Activated CD4-positive, alpha-beta T cell treated with anti-CD3 and anti-CD28 coated beads, Interleukin-2, amount 10 ng/mL, durations not matched to agents 24 days and 14 days (primary cell): ENCODE measurements at regions not wholly inside any gene's neighbourhood (a gene's known extent, or its start where the extent isn't known, plus 50 kb on each side); places are given as distances from the start of the nearest gene placed in this dataset.

Experiments used
- DNase-seq: peaks from one replicate; pipeline ENCODE4 v3.0.0; 2022
- H3K27ac Mint-ChIP-seq: one replicate; pipeline ENCODE4 v1.8.0; 2022; ENCODE audit warnings: mild to moderate bottlenecking, mixed read lengths
- H3K27me3 Mint-ChIP-seq: one replicate; pipeline ENCODE4 v1.8.0; 2022; ENCODE audit warnings: mixed read lengths
- H3K36me3 Mint-ChIP-seq: one replicate; pipeline ENCODE4 v1.8.0; 2022; ENCODE audit warnings: low read depth, mild to moderate bottlenecking, mixed read lengths
- H3K4me1 Mint-ChIP-seq: one replicate; pipeline ENCODE4 v1.8.0; 2021; ENCODE audit warnings: mixed read lengths
- H3K4me3 Mint-ChIP-seq: one replicate; pipeline ENCODE4 v1.8.0; 2022; ENCODE audit warnings: mild to moderate bottlenecking, moderate library complexity, mixed read lengths
- H3K9me3 Mint-ChIP-seq: one replicate; pipeline ENCODE4 v1.8.0; 2021; ENCODE audit warnings: mixed read lengths
- intact Hi-C: fragments of 100-400 bp; cut with micrococcal nuclease; formaldehyde crosslinking; loops from one replicate; pipeline ENCODE4 v1.15.1; 2023

GRCh38 chr9:13580760-13581159, 301.3 kb upstream of the MPDZ start:
- H3K4me3 Mint-ChIP-seq = no peak overlapping the region
- no peaks in the 10 kb centered on the region for H3K27me3 Mint-ChIP-seq
- no peaks in the 10 kb centered on the region for H3K36me3 Mint-ChIP-seq
- no peak for DNase-seq
- no peak overlapping the region for H3K27ac Mint-ChIP-seq
- no peaks in the 10 kb centered on the region for H3K4me1 Mint-ChIP-seq
- H3K9me3 Mint-ChIP-seq = no peaks in the 10 kb centered on the region
- intact Hi-C loops = no loop called here

DNA sequence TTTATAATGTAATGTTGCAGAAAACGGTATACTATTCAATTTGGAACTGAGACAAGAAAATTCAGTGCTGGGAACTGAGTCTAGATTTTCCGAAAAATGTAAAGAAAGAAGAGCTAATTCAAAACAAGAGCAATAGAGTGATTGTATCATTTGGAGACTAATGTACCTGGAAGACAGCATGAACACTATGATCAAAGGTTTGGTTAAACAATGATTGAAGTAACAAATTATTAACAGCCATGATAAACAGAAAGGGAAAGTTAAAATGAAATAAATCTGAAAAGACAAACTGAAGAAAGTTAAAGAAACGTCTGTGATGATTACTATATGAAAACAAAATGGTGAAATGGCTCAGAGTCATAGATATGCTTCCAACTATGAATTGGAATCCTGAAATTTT, 300.6 kb upstream of the MPDZ start:
- DNase-seq = no peak
- H3K27ac Mint-ChIP-seq = no peak overlapping the region
- no peaks in the 10 kb centered on the region for H3K36me3 Mint-ChIP-seq
- no peaks in the 10 kb centered on the region for H3K27me3 Mint-ChIP-seq
- H3K4me1 Mint-ChIP-seq = no peaks in the 10 kb centered on the region
- no peak overlapping the region for H3K4me3 Mint-ChIP-seq
- H3K9me3 Mint-ChIP-seq = no peaks in the 10 kb centered on the region
- intact Hi-C loops = no loop called here

- no peaks in the 10 kb centered on the region for H3K9me3 Mint-ChIP-seq
- intact Hi-C loops = no loop called here
- H3K4me3 Mint-ChIP-seq = no peak overlapping the region
- H3K27me3 Mint-ChIP-seq = no peaks in the 10 kb centered on the region
- no peaks in the 10 kb centered on the region for H3K4me1 Mint-ChIP-seq
- no peak for DNase-seq
- no peak overlapping the region for H3K27ac Mint-ChIP-seq
- H3K36me3 Mint-ChIP-seq = no peaks in the 10 kb centered on the region
Measured at GRCh38 chr9:13576101-13576500, 296.6 kb upstream of the MPDZ start.

DNA sequence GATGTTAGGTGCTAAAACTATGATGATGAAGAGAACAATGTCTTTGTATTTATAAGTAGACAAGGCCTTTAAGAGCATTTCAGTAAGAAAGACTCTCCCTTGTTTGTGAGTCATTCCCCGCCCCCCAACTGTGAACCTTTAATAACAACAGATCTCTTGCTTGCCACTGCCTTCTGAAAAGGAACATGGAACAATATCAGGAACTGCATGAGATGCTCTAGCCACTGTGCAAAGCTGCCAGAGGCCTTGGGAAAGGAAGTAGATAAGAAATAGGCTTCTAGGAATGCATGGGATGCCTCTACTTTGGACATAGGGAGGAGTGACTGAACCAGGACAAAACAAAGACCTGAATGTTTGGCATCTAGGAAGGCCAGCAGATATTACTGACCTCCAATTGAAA, 296.1 kb upstream of the MPDZ start:
- no peaks in the 10 kb centered on the region for H3K4me1 Mint-ChIP-seq
- no peaks in the 10 kb centered on the region for H3K36me3 Mint-ChIP-seq
- intact Hi-C loops = no loop called here
- no peaks in the 10 kb centered on the region for H3K9me3 Mint-ChIP-seq
- H3K4me3 Mint-ChIP-seq = no peak overlapping the region
- no peak for DNase-seq
- H3K27ac Mint-ChIP-seq = no peak overlapping the region
- H3K27me3 Mint-ChIP-seq = no peaks in the 10 kb centered on the region

DNA sequence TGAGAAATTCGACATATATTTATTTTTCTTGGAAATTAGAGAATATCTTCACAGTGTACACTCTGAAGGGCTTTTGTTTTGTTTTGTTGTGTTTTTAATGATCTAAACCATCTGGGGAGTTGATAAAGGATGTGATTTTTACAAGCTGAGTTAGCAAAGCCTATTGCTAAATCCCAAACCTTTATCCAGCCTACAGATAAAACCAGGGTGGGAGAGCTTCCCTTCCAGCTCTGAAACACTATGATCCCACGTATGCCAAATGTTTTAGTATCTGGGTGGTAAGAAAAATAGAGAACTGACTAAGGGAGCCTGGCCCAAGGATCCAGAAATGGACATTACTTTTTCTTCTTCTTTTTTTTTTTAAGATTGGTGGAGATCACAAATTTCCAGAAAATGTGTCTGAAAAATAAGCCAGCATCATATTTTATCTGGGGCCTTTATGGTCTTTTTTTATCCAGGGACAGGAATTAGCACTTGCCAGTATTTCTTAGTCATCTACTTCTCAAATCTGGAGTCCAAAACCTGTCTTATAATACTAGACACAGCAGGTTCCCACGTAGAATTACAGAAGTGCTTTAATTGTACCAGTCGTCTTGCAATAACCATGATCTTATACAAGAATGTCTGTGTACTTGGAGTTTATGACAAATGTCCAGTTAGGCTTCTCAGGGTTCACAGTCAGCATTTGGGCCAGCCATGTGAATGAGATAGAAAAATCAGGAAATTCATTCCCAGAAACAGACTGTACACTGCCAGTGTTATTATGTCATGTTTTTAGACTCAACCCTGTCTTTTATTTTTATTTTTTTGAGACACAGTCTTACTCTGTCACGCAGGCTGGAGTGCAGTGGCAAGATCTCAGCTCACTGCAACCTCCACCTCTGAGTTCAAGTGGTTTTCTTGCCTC, 290.8 kb upstream of the MPDZ start:
- no peak for DNase-seq
- Mint-ChIP-seq H3K4me3 (no peak overlapping the region), H3K36me3 (no peaks in the 10 kb centered on the region), H3K4me1 (no peaks in the 10 kb centered on the region), H3K9me3 (no peaks in the 10 kb centered on the region), H3K27ac (no peak overlapping the region), H3K27me3 (peaks cover 9% of the 10 kb centered on the region)
- intact Hi-C loops = no loop called here

- H3K27ac Mint-ChIP-seq = no peak overlapping the region
- H3K4me1 Mint-ChIP-seq = no peaks in the 10 kb centered on the region
- intact Hi-C loops = no loop called here
- no peaks in the 10 kb centered on the region for H3K36me3 Mint-ChIP-seq
- DNase-seq = no peak
- H3K27me3 Mint-ChIP-seq = peaks cover 9% of the 10 kb centered on the region
- no peak overlapping the region for H3K4me3 Mint-ChIP-seq
- H3K9me3 Mint-ChIP-seq = no peaks in the 10 kb centered on the region
Measured at GRCh38 chr9:13569602-13570067, 290.1 kb upstream of the MPDZ start.

GRCh38 chr9:13568841-13569601, 289.5 kb upstream of the MPDZ start:
- intact Hi-C loops = no loop called here
- Mint-ChIP-seq H3K36me3 (no peaks in the 10 kb centered on the region), H3K9me3 (no peaks in the 10 kb centered on the region), H3K4me3 (peak overlapping the region; percentile 22), H3K27me3 (peaks cover 9% of the 10 kb centered on the region), H3K4me1 (no peaks in the 10 kb centered on the region), H3K27ac (no peak overlapping the region)
- DNase-seq = no peak

DNA sequence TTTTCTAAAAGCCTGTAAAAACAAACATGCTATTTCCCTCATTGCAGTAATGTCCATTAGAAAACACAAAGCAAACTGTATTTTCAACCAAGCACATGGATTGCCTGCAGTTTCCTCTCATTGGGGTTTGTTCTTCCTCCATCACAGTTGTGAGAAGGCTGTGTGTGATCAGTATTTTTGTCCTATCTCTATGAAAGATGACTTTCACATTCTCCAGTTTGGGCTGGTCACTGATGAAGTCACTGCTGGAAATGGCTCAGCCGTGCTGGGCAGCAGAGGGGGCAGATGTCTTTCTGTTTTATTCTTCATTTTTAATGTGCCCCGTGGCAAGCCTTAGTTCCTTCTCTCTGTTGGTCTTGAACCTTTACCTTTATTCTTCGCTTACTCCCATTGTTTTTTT, 288.9 kb upstream of the MPDZ start:
- no peak for DNase-seq
- H3K27ac Mint-ChIP-seq = no peak overlapping the region
- intact Hi-C loops = no loop called here
- no peaks in the 10 kb centered on the region for H3K9me3 Mint-ChIP-seq
- H3K4me3 Mint-ChIP-seq = no peak overlapping the region
- no peaks in the 10 kb centered on the region for H3K36me3 Mint-ChIP-seq
- peaks cover 9% of the 10 kb centered on the region for H3K27me3 Mint-ChIP-seq
- H3K4me1 Mint-ChIP-seq = no peaks in the 10 kb centered on the region

GRCh38 chr9:13567833-13568232, 288.3 kb upstream of the MPDZ start:
- H3K27ac Mint-ChIP-seq = no peak overlapping the region
- peaks cover 9% of the 10 kb centered on the region for H3K27me3 Mint-ChIP-seq
- H3K36me3 Mint-ChIP-seq = no peaks in the 10 kb centered on the region
- no peak overlapping the region for H3K4me3 Mint-ChIP-seq
- H3K4me1 Mint-ChIP-seq = no peaks in the 10 kb centered on the region
- intact Hi-C loops = no loop called here
- no peaks in the 10 kb centered on the region for H3K9me3 Mint-ChIP-seq
- DNase-seq = no peak

DNA sequence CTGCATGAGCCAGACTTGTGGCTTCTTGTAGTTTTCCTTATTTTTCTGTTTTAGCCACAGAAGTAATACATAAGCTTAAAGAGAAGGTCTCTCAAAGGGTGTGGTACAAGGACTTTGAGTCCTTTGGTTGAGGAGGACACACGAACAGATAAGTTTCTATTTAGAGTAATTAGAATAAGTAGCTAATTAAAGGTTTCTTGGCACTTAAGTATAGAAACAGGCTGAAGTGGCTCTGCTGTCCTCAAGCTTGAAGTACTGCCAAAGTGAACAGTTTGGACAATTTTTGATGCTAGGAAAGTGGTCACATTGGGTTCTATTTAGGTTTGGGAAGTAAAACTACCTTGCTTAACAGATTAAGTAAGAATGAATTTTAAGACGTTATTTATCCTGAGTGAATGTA, 278.3 kb upstream of the MPDZ start:
- no peaks in the 10 kb centered on the region for H3K27me3 Mint-ChIP-seq
- H3K36me3 Mint-ChIP-seq = no peaks in the 10 kb centered on the region
- no peak for DNase-seq
- no peaks in the 10 kb centered on the region for H3K4me1 Mint-ChIP-seq
- H3K9me3 Mint-ChIP-seq = no peaks in the 10 kb centered on the region
- intact Hi-C loops = no loop called here
- no peak overlapping the region for H3K27ac Mint-ChIP-seq
- no peak overlapping the region for H3K4me3 Mint-ChIP-seq

- no peak overlapping the region for H3K27ac Mint-ChIP-seq
- no peaks in the 10 kb centered on the region for H3K36me3 Mint-ChIP-seq
- no peaks in the 10 kb centered on the region for H3K27me3 Mint-ChIP-seq
- H3K4me3 Mint-ChIP-seq = no peak overlapping the region
- intact Hi-C loops = no loop called here
- no peak for DNase-seq
- no peaks in the 10 kb centered on the region for H3K9me3 Mint-ChIP-seq
- H3K4me1 Mint-ChIP-seq = no peaks in the 10 kb centered on the region
Measured at GRCh38 chr9:13556656-13557055, 277.2 kb upstream of the MPDZ start.

- DNase-seq = no peak
- H3K36me3 Mint-ChIP-seq = no peaks in the 10 kb centered on the region
- H3K27me3 Mint-ChIP-seq = no peaks in the 10 kb centered on the region
- H3K4me3 Mint-ChIP-seq = no peak overlapping the region
- intact Hi-C loops = no loop called here
- H3K4me1 Mint-ChIP-seq = no peaks in the 10 kb centered on the region
- H3K9me3 Mint-ChIP-seq = peaks cover 2% of the 10 kb centered on the region
- no peak overlapping the region for H3K27ac Mint-ChIP-seq
Measured at GRCh38 chr9:13555989-13556500, 276.6 kb upstream of the MPDZ start.

- Mint-ChIP-seq H3K27me3 (no peaks in the 10 kb centered on the region), H3K36me3 (no peaks in the 10 kb centered on the region), H3K4me1 (no peaks in the 10 kb centered on the region), H3K9me3 (peaks cover 3% of the 10 kb centered on the region), H3K27ac (no peak overlapping the region), H3K4me3 (no peak overlapping the region)
- intact Hi-C loops = no loop called here
- no peak for DNase-seq
Measured at GRCh38 chr9:13555516-13555915, 276.0 kb upstream of the MPDZ start.

DNA sequence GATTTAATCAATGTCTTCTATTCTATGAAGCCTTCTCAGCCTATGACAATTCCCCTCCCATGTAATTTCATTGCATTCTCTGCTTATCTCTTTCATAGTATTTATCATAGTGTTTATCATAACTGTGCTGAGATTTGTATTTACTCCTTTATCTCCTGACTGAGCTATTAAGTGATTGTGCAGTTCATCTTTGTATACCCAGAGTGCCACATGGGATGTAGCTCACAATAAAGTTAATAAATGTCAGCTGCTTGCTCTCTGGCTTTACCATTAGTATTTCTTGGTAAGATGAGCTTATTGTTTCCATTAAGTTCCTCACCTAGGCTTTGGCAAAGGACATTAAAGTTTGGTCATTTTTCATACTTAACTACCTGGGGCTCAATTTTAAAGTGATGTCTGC, 275.1 kb upstream of the MPDZ start:
- Mint-ChIP-seq H3K4me1 (no peaks in the 10 kb centered on the region), H3K36me3 (no peaks in the 10 kb centered on the region)

More for the DNA sequence above, 275.1 kb upstream of the MPDZ start:
- Mint-ChIP-seq H3K4me3 (no peak overlapping the region), H3K27me3 (no peaks in the 10 kb centered on the region), H3K9me3 (peaks cover 3% of the 10 kb centered on the region), H3K27ac (no peak overlapping the region)
- intact Hi-C loops = no loop called here
- DNase-seq = no peak
